ENCODE measurements at regions not wholly inside any gene's neighbourhood (a gene's known extent, or its start where the extent isn't known, plus 50 kb on each side); places are given as distances from the start of the nearest gene placed in this dataset.
A peak's percentile ranks its signal among the peaks of the same experiment; 100 is the strongest.

GRCh38 chr15:27702581-27702980 lies 396.5 kb downstream of the OCA2 start:
- DNase-seq (ENCODE audit: low read depth, low spot score) = no peak

- DNase-seq (ENCODE audit: low read depth, low spot score) = no peak
Observed at GRCh38 chr15:27701956-27702355, 397.2 kb downstream of the OCA2 start.

- no peak for DNase-seq (ENCODE audit: low read depth, low spot score)
Observed at GRCh38 chr15:27701014-27701413, 398.1 kb downstream of the OCA2 start.

DNA sequence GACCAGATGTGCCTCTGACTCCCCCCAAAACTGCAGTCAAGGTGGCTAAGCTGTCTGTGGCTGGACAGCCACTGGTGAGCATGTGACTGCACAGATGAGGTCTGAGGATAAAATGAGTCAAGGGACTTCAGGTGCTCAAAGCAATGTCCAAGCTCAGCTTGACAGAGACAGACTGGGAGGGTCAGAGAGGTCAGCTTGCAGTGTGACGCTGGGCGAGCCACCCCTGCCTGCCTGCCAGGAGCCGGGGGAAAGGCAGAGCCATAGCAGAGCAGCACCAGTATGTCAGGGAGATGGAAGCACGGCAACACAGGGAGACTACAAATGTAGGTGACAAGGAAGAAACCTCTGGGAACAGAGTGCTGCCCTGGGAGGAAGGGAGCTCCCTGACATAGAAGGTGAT lies 399.4 kb downstream of the OCA2 start:
- no peak for DNase-seq (ENCODE audit: low read depth, low spot score)

DNA sequence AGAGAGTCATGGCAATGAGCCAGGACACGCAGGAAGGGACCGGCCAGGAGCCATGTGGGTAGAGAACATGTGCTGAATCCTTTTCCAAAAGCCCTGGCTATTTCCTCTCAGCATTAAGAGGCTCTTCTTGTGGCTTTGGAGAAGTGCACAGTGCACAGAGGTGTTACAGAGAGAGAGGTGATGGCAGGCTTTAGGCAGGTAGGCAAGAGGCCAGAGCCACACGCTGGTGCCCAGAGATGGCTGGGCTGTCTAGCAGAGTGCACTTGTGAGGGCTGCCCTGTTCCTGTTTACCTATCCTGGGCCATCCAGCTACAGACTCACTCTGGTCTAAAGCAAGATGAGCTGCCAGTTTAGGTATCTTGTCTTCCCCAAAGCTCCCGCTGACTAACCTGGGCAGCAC lies 402.6 kb downstream of the OCA2 start:
- no peak for DNase-seq (ENCODE audit: low read depth, low spot score)

DNA sequence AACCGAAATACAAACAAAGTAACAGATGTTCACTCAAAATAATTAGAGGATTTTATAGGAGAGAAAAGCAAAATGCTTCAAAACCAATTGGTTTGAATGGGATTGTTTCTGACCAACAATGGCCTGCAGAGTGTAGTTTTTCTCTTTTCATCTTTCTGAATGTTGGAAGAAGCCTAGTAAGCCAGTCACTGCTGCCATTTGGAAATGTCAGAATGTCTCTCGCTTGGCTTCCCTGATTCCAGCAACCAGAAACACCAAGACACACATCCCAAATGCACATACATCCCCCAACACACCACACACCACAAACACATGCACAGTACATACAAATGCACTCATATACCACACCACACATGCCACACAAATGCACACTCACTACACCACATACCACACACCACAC lies 403.4 kb downstream of the OCA2 start:
- no peak for DNase-seq (ENCODE audit: low read depth, low spot score)

GRCh38 chr15:27694506-27695087 lies 404.5 kb downstream of the OCA2 start:
- DNase-seq (ENCODE audit: low read depth, low spot score) = peak; percentile 83

DNA sequence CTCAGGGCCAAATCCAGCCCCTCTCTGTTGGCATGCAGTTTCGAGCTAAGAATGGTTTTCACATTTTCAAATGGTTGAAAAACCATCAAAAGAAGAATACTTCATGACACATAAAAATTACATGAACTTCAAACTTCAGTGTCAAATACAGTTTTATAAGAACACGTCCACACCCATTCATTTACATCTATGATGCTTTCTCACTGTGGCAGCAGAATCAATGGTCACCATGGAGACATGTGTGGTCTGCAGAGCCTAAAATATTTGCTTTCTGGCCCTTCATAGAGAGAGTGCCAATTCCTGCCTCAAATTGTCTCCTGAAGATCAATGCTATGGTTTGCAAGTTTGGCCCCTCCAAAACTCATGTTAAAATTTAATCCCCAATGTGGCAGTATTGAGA lies 405.8 kb downstream of the OCA2 start:
- DNase-seq (ENCODE audit: low read depth, low spot score) = no peak

DNA sequence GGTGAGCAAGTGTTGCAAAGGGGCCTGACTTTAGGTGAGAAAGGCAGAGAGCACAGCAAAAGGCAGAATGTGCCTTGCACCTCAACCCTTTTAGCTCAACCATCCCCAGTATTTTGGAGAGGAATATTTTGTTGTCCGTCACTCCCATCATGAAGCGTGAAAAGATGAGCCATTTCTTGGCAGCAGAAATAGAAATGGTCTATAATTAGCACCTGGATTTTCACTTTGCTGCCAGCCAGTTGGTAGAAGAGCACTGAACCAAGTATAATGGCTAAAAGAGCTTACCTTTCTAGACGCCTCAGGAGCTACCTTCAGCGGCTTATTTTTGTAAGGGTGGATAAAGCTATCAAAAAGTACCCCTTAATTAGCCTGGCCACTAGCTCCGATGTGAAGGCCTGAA lies 406.7 kb downstream of the OCA2 start:
- DNase-seq (ENCODE audit: low read depth, low spot score) = no peak

- no peak for DNase-seq (ENCODE audit: low read depth, low spot score)
Observed at GRCh38 chr15:27690290-27690689, 408.8 kb downstream of the OCA2 start.

DNA sequence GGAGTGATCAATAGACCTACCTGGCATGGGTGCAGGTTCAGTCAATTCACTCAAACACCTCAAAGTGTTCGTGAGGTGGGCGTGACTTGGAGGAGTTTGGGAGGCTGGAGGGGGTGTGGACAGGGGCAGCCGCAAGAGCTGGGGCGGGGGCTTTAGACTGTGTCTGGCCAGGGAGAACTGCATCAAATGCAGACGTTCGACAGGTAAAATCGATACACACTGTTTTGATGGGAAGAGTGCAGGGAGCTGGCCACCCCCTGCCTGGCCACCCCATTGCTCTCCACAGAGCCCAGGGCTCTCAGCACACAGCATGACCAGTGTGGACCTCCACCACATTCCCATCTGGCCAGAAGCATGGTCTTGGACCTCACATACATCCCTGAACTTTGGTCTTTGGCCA lies 412.1 kb downstream of the OCA2 start:
- no peak for DNase-seq (ENCODE audit: low read depth, low spot score)

GRCh38 chr15:27686369-27686768 lies 412.7 kb downstream of the OCA2 start:
- peak; percentile 87 for DNase-seq (ENCODE audit: low read depth, low spot score)

GRCh38 chr15:27685644-27686043 lies 413.5 kb downstream of the OCA2 start:
- DNase-seq (ENCODE audit: low read depth, low spot score) = no peak

- no peak for DNase-seq (ENCODE audit: low read depth, low spot score)
Observed at GRCh38 chr15:27683121-27683520, 416.0 kb downstream of the OCA2 start.

GRCh38 chr15:27681038-27681437 lies 418.1 kb downstream of the OCA2 start:
- peak; percentile 23 for DNase-seq (ENCODE audit: low read depth, low spot score)

- DNase-seq (ENCODE audit: low read depth, low spot score) = peak; percentile 81
Observed at GRCh38 chr15:27679731-27680471, 419.2 kb downstream of the OCA2 start.

- DNase-seq (ENCODE audit: low read depth, low spot score) = no peak
Observed at GRCh38 chr15:27679203-27679602, 419.9 kb downstream of the OCA2 start.

DNA sequence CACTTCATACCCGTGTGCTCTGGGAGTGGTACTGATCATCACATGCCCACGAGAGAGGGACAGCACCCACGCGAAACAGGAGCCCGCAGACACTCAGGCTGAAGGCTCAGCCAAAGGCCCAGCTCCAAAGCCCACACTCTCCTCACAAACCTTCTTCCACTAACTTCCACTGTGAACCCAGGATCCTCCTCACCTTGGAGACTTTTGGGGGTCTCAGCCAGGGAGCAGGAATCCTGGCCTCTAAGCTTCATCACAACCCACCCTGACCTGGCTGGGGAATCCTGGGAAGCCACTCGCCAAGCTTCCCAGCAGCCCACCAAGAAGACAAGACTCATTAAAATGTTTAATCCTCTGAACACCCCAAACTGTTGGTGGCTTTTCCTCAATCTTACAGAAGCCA lies 421.2 kb downstream of the OCA2 start:
- no peak for DNase-seq (ENCODE audit: low read depth, low spot score)

GRCh38 chr15:27676647-27677046 lies 422.5 kb downstream of the OCA2 start:
- no peak for DNase-seq (ENCODE audit: low read depth, low spot score)

DNA sequence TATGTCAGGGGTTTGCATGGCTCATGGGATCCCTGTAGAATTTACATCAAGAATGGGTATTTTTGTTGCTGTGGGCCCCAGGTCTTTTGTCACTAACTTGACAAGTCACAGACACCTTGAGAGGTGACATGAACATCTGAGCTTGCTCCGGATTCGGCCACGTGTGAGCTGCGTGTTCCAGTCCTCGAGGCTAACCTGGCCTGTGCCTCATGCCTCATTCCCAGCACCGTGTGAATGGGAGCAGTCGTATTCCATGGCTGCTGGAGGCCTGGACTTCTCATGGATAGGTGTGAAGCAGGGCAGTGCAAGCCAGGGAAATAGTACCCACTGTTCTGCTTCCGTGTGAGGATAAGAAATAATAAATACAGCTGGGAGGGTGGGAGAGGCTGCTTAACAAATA lies 423.5 kb downstream of the OCA2 start:
- no peak for DNase-seq (ENCODE audit: low read depth, low spot score)

DNA sequence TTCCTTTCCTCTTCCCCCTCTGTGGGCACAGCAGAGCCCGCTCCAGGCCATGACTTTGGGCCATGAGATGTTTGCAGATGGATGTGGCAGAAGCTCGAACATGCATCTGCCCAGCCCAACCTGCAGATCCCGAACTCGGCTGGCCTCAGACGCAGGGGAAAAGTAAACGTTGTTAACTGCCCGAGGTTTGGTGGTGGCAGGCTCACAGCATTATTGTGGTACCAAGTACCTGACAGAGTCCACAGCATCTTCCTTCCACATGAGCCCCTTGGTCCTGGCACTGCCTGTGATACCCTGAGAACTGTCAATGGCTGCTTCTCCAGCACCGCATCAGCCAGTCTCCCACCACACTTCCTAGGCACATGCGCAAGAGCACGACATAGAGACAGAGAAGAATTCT lies 424.3 kb downstream of the OCA2 start:
- DNase-seq (ENCODE audit: low read depth, low spot score) = no peak

DNA sequence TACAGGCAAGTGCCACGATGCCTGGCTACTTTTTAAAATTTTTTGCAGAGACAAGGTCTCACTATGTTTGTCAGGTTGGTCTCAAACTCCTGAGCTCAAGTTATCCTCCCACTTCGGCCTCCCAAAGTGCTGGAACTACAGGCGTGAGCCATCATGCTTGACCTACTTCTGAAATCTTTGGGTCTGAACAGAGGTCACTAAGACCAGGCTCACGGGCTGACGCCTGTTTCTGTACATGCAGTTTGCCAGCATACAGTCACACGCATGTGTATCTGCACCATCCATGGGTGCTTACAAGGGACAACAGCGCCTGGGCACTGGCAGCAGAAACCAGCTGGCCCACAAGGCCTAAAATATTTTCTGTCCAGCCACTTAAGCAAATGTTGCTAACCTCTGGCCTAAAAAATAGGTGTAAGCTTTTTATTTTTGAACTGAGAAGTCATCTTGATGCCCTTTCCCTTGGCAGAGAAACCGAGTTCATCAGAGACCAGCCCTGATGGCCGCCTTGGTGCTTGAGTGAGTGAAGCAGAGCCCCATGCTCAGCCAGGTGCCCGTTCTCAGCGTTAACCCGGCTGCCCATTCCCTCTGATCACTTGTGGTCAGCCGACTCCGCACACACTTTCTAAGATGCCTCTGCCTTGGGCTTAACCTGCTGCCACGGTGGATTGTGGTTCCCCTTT lies 425.2 kb downstream of the OCA2 start:
- DNase-seq (ENCODE audit: low read depth, low spot score) = no peak

- no peak for DNase-seq (ENCODE audit: low read depth, low spot score)
Observed at GRCh38 chr15:27672537-27672936, 426.6 kb downstream of the OCA2 start.

All from astrocyte of the hippocampus (primary cell).